CD4-positive, alpha-beta T cell treated with Interleukin-10 for 1 hour (primary cell): ENCODE measurements at regions not wholly inside any gene's neighbourhood (a gene's known extent, or its start where the extent isn't known, plus 50 kb on each side); places are given as distances from the start of the nearest gene placed in this dataset.
"Not testable (repeated sequence)": the region's sequence is repeated elsewhere in the genome, so short reads cannot be mapped to it uniquely, and the experiment has no call there.

Source experiments
- DNase-seq: peaks from one replicate; pipeline ENCODE4 v3.0.0-alpha.2; 2020

- DNase-seq = no peak
Measured at GRCh38 chr22:26811647-26811992, 154.2 kb downstream of the MIAT start.

- DNase-seq = no peak
Measured at GRCh38 chr22:26812731-26813130, 155.3 kb downstream of the MIAT start.

GRCh38 chr22:26816726-26817125 is 159.3 kb downstream of the MIAT start:
- DNase-seq = no peak

- no peak for DNase-seq
Measured at GRCh38 chr22:26817926-26818325, 160.5 kb downstream of the MIAT start.

- no peak for DNase-seq
Measured at GRCh38 chr22:26821854-26822253, 164.5 kb downstream of the MIAT start.

GRCh38 chr22:26822313-26822712 is 164.9 kb downstream of the MIAT start:
- DNase-seq = no peak

- no peak for DNase-seq
Measured at GRCh38 chr22:26823966-26824365, 166.6 kb downstream of the MIAT start.

GRCh38 chr22:26825960-26826935 is 168.9 kb downstream of the MIAT start:
- DNase-seq = no peak

- DNase-seq = no peak
Measured at GRCh38 chr22:26827611-26828010, 170.2 kb downstream of the MIAT start.

- no peak for DNase-seq
Measured at GRCh38 chr22:26828311-26828710, 170.9 kb downstream of the MIAT start.

GRCh38 chr22:26830837-26831236 is 173.4 kb downstream of the MIAT start:
- DNase-seq = no peak

GRCh38 chr22:26835023-26835422 is 177.6 kb downstream of the MIAT start:
- no peak for DNase-seq

GRCh38 chr22:26835929-26836528 is 178.6 kb downstream of the MIAT start:
- DNase-seq = peak; percentile 33

GRCh38 chr22:26837784-26838470 is 180.5 kb downstream of the MIAT start:
- DNase-seq = no peak

GRCh38 chr22:26838471-26838825 is 181.1 kb downstream of the MIAT start:
- DNase-seq = no peak

GRCh38 chr22:26839216-26839615 is 181.8 kb downstream of the MIAT start:
- DNase-seq = no peak

- DNase-seq = not testable (repeated sequence)
Measured at GRCh38 chr22:26840770-26841169, 183.4 kb downstream of the MIAT start.

- no peak for DNase-seq
Measured at GRCh38 chr22:26842103-26842502, 184.7 kb downstream of the MIAT start.

GRCh38 chr22:26845021-26845743 is 187.8 kb downstream of the MIAT start:
- DNase-seq = no peak

- no peak for DNase-seq
Measured at GRCh38 chr22:26846076-26846475, 188.7 kb downstream of the MIAT start.

- DNase-seq = no peak
Measured at GRCh38 chr22:26846645-26847044, 189.3 kb downstream of the MIAT start.

GRCh38 chr22:26847046-26847445 is 189.7 kb downstream of the MIAT start:
- no peak for DNase-seq

GRCh38 chr22:26847816-26848215 is 190.4 kb downstream of the MIAT start:
- no peak for DNase-seq
